NT2/D1 (cell line): ENCODE measurements at regions not wholly inside any gene's neighbourhood (a gene's known extent, or its start where the extent isn't known, plus 50 kb on each side); places are given as distances from the start of the nearest gene placed in this dataset.

Experiments
- SUZ12 ChIP-seq: IDR thresholded peaks from 2 replicates; pipeline ENCODE4 v1.6.1; 2011; ENCODE audit not compliant: insufficient read length, insufficient read depth; ENCODE audit errors: extremely low read depth
- YY1 ChIP-seq: IDR thresholded peaks from 2 replicates; pipeline ENCODE4 v1.6.1; 2011; ENCODE audit not compliant: insufficient read length, insufficient read depth
- ZNF274 ChIP-seq: IDR thresholded peaks from 2 replicates; pipeline ENCODE4 v1.6.1; 2011; ENCODE audit warnings: mild to moderate bottlenecking, low read depth, low read length

DNA sequence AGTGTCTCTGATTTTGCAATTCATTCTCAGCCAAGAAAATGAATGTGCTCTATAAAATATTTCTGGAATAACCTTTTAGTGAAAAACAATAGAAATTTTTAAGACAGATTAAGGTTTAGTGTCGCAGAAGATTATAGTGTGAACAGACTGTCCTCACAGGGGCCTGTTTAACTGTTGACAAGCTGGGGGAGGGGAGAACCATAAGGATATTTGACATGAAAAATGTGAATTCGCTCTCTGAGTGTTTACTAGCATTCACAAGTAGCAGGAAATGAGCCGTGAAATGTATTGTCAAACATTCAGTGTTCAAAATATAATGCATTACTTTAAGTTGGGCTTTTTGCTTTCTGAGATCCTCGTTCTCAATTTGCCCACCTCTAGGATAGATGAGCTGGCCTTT, 134.8 kb upstream of the TSHZ2 start:
- TF ChIP-seq ZNF274 = no peak
- TF ChIP-seq SUZ12 = no peak
- no peak for TF ChIP-seq YY1
